C1 segment of cervical spinal cord (tissue), 14 donors: ENCODE measurements at regions not wholly inside any gene's neighbourhood (a gene's known extent, or its start where the extent isn't known, plus 50 kb on each side); places are given as distances from the start of the nearest gene placed in this dataset.

ENCODE experiments used
- DNase-seq, 14 donors: peaks; one replicate each; lab custom pipeline; 2025; lab: John Stamatoyannopoulos, UW

DNA sequence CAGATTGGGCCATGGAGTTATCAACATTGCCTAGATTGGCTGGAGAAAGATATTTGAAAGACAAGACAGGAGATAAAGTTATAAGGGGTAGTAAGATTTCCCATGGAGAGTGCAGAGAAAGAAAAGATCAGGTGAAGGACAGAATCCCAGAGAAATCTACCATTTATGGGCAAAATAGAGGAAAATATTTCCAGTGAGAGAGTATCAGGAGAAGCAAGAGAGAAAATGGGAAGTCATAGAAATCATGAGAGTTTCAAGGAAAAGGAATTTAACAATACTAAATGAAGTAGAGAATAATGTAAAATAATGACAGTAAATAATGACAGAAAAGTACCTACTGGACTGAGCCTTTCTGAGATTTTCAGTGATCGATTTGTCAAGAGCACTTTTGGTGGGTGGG is 447.6 kb upstream of the CHST9 start:
- DNase-seq = no peak

DNA sequence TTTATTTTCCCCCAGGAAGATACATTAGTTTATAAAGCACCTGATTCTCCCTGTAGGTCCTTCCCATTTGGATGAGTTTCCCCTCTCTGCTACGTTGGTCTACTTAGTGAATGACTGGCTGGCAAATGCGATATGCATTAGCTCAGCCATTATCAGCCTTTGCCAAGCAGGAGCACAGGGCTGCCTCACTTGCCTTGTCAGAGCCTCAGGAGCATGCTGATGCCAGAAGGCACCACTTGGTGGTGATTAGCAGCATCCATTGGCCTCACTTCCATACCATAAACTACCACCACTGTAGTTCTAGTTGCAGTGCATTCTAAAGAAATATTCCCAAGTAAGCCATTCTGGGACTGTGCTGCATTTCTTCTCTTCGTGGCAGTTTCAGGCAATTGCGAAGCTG is 442.8 kb upstream of the CHST9 start:
- no peak for DNase-seq

GRCh38 chr18:27621236-27621890 is 436.3 kb upstream of the CHST9 start:
- DNase-seq = no peak

- no peak for DNase-seq
Observed at GRCh38 chr18:27619906-27620305, 434.8 kb upstream of the CHST9 start.

GRCh38 chr18:27619090-27619772 is 434.1 kb upstream of the CHST9 start:
- no peak for DNase-seq

- DNase-seq = no peak
Observed at GRCh38 chr18:27616324-27616723, 431.2 kb upstream of the CHST9 start.

DNA sequence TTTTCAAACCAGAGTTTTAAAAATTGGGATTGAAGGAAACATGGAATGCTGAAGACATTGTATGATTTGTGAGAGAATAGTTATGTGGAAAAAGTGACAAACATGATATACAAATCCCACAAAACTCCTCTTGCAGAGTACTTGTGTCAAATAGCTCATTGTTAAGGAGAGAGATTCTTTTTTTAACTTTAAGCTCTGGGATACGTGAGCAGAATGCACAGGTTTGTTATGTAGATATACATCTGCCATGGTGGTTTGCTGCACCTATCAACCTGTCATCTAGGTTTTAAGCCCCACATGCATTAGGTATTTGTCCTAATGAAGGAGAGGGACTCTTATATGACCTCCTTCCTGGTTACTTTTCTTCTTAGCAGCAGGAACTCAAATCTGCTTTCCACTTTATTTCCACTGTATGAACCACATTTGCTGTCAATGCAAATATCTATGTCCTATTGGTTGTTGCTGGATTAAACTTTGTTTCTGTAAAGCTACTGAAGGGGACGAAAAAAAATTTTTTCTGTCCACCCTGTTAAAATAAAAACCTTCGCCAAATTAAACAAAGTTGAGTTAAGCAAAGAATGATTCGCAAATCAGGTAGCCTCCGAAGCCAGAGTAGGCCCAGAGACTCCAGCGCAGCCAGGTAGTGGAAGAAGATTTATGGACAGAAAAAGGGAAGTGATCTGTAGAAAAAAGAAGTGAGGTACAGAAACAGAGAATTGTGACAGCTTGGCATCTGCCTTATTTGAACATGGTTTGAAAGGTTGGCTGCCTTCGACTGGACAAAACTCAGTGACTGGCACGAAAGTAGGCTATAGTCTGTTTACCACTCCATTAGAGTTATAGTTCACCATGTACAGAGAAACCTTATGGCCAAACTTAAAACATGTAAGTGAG is 430.1 kb upstream of the CHST9 start:
- no peak for DNase-seq

- DNase-seq = no peak
Observed at GRCh38 chr18:27609221-27609620, 424.1 kb upstream of the CHST9 start.

GRCh38 chr18:27608742-27609141 is 423.6 kb upstream of the CHST9 start:
- no peak for DNase-seq

GRCh38 chr18:27608174-27608573 is 423.1 kb upstream of the CHST9 start:
- DNase-seq = no peak

GRCh38 chr18:27606741-27607140 is 421.6 kb upstream of the CHST9 start:
- DNase-seq = no peak

GRCh38 chr18:27605107-27605834 is 420.2 kb upstream of the CHST9 start:
- peak in 8 of 14 donors; percentile 3 to 37 (median 24) for DNase-seq

- DNase-seq = no peak
Observed at GRCh38 chr18:27604583-27604982, 419.5 kb upstream of the CHST9 start.

DNA sequence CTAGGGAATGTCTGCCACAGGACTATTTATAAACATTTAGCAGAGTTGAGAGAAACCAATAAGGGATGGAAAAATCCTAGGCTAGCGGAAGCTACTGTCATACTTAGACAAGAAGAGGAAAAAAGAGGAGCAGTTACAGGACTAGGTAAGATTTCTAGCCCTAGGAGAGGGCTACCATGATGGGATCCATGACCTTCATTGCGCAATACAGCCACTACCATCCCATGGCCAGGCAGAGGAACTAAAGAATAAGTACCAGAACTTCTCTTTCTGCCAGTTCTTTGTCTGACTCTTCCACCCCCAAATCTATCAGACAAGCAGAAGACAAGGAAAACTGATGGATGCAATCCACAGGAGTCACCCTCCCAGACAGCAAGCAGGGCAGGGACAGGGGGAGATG is 417.0 kb upstream of the CHST9 start:
- no peak for DNase-seq

- DNase-seq = no peak
Observed at GRCh38 chr18:27600245-27600644, 415.1 kb upstream of the CHST9 start.

DNA sequence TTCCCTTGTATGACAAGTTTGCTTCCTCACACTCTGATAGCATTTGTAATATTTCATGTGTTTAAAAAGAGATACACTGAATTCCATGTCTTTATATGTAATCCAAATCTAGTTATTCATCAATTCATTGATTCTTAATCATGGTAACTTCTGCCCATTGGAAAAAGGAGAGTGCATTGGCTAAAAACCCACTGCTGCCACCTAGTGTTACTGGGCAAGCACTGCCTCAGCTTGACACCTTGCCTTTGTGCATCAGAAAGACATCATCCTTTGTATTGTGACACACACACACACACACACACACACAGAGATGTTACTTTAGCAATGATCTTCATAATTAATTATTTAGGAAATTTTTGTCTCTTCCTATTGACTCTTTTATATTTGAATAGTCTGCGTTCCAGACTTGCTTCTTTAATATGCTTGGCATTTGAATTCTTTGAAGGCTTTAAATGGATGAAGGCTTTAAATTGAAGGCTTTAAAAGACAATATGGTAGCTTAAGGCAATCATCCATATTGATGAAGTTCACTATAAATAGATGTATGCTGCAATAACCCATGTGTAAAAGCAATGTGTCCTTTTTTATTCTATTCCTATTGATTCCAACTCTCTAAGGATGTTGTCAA is 414.2 kb upstream of the CHST9 start:
- peak in 6 of 14 donors; percentile 1 to 20 (median 10) for DNase-seq

DNA sequence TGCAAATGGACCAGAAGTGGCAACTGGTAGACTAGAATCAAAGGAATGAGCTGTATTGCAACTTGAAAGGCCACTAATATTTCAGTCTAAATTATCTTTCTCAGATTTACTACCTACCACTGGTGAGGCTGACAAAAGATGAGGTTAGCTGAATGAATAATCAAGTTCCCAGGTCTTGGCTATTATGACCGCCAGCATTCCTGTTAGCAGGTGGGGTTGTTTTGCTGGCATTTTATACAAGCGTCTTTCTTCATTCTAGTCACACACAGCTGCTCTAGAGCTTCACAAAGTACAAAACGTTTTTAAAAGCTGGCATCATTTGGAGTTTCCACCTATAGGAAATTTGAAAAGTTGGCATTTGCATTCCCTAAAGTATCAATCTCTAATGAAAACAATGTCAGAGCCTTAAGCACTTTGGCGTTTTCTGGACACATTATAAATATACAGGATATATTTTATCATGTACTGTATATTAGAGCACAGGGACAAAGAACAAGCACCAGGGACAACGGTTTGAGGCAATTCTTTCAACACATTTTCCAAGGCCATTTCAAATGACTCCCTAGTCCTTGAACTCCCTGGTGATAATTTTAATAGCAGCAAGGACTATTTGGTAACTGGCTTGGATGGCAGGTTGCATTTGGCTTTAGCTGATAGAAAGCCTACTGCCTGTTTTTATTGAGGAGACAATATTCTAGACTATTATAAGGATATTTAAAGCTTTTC is 410.2 kb upstream of the CHST9 start:
- DNase-seq = no peak

- DNase-seq = no peak
Observed at GRCh38 chr18:27585602-27586173, 400.6 kb upstream of the CHST9 start.

- DNase-seq = no peak
Observed at GRCh38 chr18:27583466-27583865, 398.4 kb upstream of the CHST9 start.

GRCh38 chr18:27582760-27583412 is 397.8 kb upstream of the CHST9 start:
- no peak for DNase-seq
